Endothelial cell of umbilical vein (primary cell): ENCODE measurements at regions not wholly inside any gene's neighbourhood (a gene's known extent, or its start where the extent isn't known, plus 50 kb on each side); places are given as distances from the start of the nearest gene placed in this dataset.

Source experiments
- CTCF ChIP-seq, 2 donors: IDR thresholded peaks; 1 replicate in 1 of 2; 2 replicates in 1 of 2; pipeline ENCODE4 v1.5.1; 2011; ENCODE audit warnings: low read length in 2 of 2, mild to moderate bottlenecking in 2 of 2, moderate library complexity in 2 of 2, control low read depth in 1 of 2, inconsistent platforms in 1 of 2, low read depth in 1 of 2; ENCODE audit not compliant: insufficient read depth in 1 of 2; ENCODE audit errors: extremely low read depth in 1 of 2
- EZH2 ChIP-seq: IDR thresholded peaks from 2 replicates; pipeline ENCODE4 v1.6.1; 2012; ENCODE audit warnings: borderline replicate concordance, low read depth, mild to moderate bottlenecking, moderate library complexity, low read length, inconsistent platforms; ENCODE audit not compliant: severe bottlenecking
- POLR2A ChIP-seq: IDR thresholded peaks from 2 replicates; pipeline ENCODE4 v1.6.1; 2012; ENCODE audit warnings: low read depth, mild to moderate bottlenecking, control low read depth, low read length

GRCh38 chr10:32167450-32167849 lies 111.2 kb upstream of the KIF5B start:
- no peak for TF ChIP-seq EZH2
- TF ChIP-seq CTCF (IDR thresholded peaks at IDR 0.05; ENCODE audit: extremely low read depth in 1 of 2, insufficient read depth in 1 of 2, low read depth in 1 of 2, low read length in 2 of 2), result no peak
- TF ChIP-seq POLR2A, result no peak
